OCI-LY3 (cell line): ENCODE measurements at regions not wholly inside any gene's neighbourhood (a gene's known extent, or its start where the extent isn't known, plus 50 kb on each side); places are given as distances from the start of the nearest gene placed in this dataset.

Experiments
- CTCF ChIP-seq: fragments of 200-600, 300-600 bp; sonication (generic); IDR thresholded peaks from 2 replicates; pipeline ENCODE4 v1.5.1; 2014; ENCODE audit warnings: antibody characterized with exemption, low read length, low read depth
- EZH2phosphoT487 ChIP-seq: fragments of 200-600 bp; shearing (Covaris generic); IDR thresholded peaks from 2 replicates; pipeline ENCODE4 v1.6.1; 2018; ENCODE audit warnings: antibody characterized with exemption, mixed run types, low read depth

GRCh38 chr12:89280833-89281538, 71.3 kb downstream of the DUSP6 start:
- no peak for TF ChIP-seq CTCF
- TF ChIP-seq EZH2phosphoT487: no peak
